OCI-LY7 (cell line): ENCODE measurements at regions not wholly inside any gene's neighbourhood (a gene's known extent, or its start where the extent isn't known, plus 50 kb on each side); places are given as distances from the start of the nearest gene placed in this dataset.
"Not testable (repeated sequence)": the region's sequence is repeated elsewhere in the genome, so short reads cannot be mapped to it uniquely, and the experiment has no call there.

Experiments used
- EZH2phosphoT487 ChIP-seq: fragments of 200-600 bp; sonication (generic); IDR thresholded peaks from 2 replicates; pipeline ENCODE4 v1.6.1; 2018; ENCODE audit warnings: low read depth, borderline replicate concordance, mild to moderate bottlenecking, mixed run types, antibody characterized with exemption, low read length, moderate library complexity, mixed read lengths
- TF ChIP-seq, protein P1 (sequence below): fragments of 200-600 bp; sonication (generic); conservative IDR thresholded peaks from 2 replicates; pipeline ENCODE4 v1.5.1; 2014; ENCODE audit warnings: mild to moderate bottlenecking, antibody characterized with exemption, low read length, moderate library complexity, mixed read lengths

DNA sequence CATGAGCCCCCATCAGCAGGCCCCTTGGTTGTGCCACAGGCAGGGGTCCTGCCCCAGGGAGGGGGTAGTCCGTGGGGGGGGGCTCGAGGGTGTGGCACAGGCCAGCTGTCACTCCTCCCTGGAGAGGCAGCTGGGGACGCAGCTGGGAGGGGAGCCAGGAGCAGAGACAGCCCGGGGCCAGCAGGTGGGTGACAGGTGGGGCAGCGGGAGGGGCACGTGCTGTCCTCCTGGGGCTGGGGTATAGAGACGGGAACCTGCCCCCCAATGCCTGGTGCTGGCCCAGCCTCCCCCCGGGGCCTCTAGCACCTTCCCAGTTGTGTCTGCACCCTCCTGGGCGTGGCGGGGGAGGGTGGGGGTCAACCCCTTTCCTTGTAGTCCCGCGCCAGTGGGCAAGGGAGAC is 2966.9 kb downstream of the RPIA start:
- TF ChIP-seq, protein P1, sequence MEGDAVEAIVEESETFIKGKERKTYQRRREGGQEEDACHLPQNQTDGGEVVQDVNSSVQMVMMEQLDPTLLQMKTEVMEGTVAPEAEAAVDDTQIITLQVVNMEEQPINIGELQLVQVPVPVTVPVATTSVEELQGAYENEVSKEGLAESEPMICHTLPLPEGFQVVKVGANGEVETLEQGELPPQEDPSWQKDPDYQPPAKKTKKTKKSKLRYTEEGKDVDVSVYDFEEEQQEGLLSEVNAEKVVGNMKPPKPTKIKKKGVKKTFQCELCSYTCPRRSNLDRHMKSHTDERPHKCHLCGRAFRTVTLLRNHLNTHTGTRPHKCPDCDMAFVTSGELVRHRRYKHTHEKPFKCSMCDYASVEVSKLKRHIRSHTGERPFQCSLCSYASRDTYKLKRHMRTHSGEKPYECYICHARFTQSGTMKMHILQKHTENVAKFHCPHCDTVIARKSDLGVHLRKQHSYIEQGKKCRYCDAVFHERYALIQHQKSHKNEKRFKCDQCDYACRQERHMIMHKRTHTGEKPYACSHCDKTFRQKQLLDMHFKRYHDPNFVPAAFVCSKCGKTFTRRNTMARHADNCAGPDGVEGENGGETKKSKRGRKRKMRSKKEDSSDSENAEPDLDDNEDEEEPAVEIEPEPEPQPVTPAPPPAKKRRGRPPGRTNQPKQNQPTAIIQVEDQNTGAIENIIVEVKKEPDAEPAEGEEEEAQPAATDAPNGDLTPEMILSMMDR = not testable (repeated sequence)
- TF ChIP-seq EZH2phosphoT487 = not testable (repeated sequence)
